A549 (cell line): ENCODE measurements at regions not wholly inside any gene's neighbourhood (a gene's known extent, or its start where the extent isn't known, plus 50 kb on each side); places are given as distances from the start of the nearest gene placed in this dataset.

Experiments
- CEBPB ChIP-seq, 2 experiments: fragments of >200 bp in 1 of 2; sonication (Bioruptor Twin) in 1 of 2; formaldehyde crosslinking in 1 of 2; IDR thresholded peaks; 2 replicates each; pipeline ENCODE4 v1.6.1; 2012 to 2016
- CTCF ChIP-seq: fragments of >200 bp; sonication (Bioruptor Twin); formaldehyde crosslinking; IDR thresholded peaks from 3 replicates; pipeline ENCODE4 v1.5.1; 2016
- EP300 ChIP-seq, 2 experiments: fragments of >200 bp; sonication (Bioruptor Twin); formaldehyde crosslinking; IDR thresholded peaks; 2 replicates in 1 of 2; 3 replicates in 1 of 2; pipeline ENCODE4 v1.6.1; 2016 to 2017
- GATA3 ChIP-seq: IDR thresholded peaks from 2 replicates; pipeline ENCODE4 v1.6.1; 2012; ENCODE audit warnings: borderline replicate concordance
- HOXB5 ChIP-seq: fragments of 250-450 bp; sonication (Bioruptor Pico); IDR thresholded peaks from 2 replicates; pipeline ENCODE4 v1.5.0; 2020; ENCODE audit warnings: mild to moderate bottlenecking, moderate library complexity
- JUN ChIP-seq, 2 experiments: fragments of >200 bp; sonication (Bioruptor Twin); formaldehyde crosslinking; IDR thresholded peaks; 2 replicates in 1 of 2; 3 replicates in 1 of 2; pipeline ENCODE4 v1.6.1; 2016 to 2017
- PHF8 ChIP-seq: fragments of 200-600 bp; sonication (generic); IDR thresholded peaks from 2 replicates; pipeline ENCODE4 v1.6.1; 2016; ENCODE audit warnings: low read depth, mild to moderate bottlenecking, antibody characterized with exemption, moderate library complexity, borderline replicate concordance
- POLR2A ChIP-seq: IDR thresholded peaks from 2 replicates; pipeline ENCODE4 v1.6.1; 2012; ENCODE audit warnings: mild to moderate bottlenecking, low read length
- SREBF2 ChIP-seq: fragments of 450-650 bp; IDR thresholded peaks from 2 replicates; pipeline ENCODE4 v1.6.1; 2014; ENCODE audit warnings: mild to moderate bottlenecking, moderate library complexity
- ZFP36 ChIP-seq: fragments of 450-650 bp; IDR thresholded peaks from 2 replicates; pipeline ENCODE4 v1.6.1; 2014; ENCODE audit warnings: borderline replicate concordance; ENCODE audit not compliant: partially characterized antibody
- TF ChIP-seq, protein P1 (sequence below): fragments of 200-600 bp; sonication (generic); IDR thresholded peaks from 2 replicates; pipeline ENCODE4 v1.6.1; 2016; ENCODE audit warnings: antibody characterized with exemption, mild to moderate bottlenecking, moderate library complexity
- TF ChIP-seq, protein P2 (sequence below): fragments of 250-450 bp; sonication (Bioruptor Pico); IDR thresholded peaks from 2 replicates; pipeline ENCODE4 v1.5.0; 2021; ENCODE audit warnings: mild to moderate bottlenecking, moderate library complexity, borderline replicate concordance

DNA sequence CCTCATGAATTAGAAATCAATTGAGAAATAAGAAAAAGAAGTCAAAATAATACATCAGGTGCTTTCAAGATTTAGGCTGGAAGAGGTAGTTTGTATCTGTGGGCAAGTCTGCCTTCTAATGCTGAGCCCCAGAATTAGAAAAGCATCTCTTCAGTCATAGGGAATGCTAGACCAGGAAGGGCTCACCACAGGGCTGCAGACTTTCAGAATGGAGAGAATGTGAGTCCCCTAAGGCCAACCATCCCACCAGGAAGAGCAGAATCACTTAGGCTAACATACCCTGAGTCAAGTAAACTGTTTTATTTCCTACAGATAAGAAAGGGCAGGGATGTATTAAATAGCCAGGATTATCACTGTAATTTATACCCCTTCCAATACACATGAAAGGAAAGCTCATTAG, 510.2 kb downstream of the RNF144B start:
- TF ChIP-seq CEBPB (IDR thresholded peaks at IDR 0.05): no peak
- no peak for TF ChIP-seq EP300 (IDR thresholded peaks at IDR 0.05)
- TF ChIP-seq CTCF: no peak
- no peak for TF ChIP-seq ZFP36
- TF ChIP-seq SREBF2: no peak
- TF ChIP-seq POLR2A: no peak
- no peak for TF ChIP-seq GATA3
- TF ChIP-seq, protein P1, sequence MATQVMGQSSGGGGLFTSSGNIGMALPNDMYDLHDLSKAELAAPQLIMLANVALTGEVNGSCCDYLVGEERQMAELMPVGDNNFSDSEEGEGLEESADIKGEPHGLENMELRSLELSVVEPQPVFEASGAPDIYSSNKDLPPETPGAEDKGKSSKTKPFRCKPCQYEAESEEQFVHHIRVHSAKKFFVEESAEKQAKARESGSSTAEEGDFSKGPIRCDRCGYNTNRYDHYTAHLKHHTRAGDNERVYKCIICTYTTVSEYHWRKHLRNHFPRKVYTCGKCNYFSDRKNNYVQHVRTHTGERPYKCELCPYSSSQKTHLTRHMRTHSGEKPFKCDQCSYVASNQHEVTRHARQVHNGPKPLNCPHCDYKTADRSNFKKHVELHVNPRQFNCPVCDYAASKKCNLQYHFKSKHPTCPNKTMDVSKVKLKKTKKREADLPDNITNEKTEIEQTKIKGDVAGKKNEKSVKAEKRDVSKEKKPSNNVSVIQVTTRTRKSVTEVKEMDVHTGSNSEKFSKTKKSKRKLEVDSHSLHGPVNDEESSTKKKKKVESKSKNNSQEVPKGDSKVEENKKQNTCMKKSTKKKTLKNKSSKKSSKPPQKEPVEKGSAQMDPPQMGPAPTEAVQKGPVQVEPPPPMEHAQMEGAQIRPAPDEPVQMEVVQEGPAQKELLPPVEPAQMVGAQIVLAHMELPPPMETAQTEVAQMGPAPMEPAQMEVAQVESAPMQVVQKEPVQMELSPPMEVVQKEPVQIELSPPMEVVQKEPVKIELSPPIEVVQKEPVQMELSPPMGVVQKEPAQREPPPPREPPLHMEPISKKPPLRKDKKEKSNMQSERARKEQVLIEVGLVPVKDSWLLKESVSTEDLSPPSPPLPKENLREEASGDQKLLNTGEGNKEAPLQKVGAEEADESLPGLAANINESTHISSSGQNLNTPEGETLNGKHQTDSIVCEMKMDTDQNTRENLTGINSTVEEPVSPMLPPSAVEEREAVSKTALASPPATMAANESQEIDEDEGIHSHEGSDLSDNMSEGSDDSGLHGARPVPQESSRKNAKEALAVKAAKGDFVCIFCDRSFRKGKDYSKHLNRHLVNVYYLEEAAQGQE: no peak
- TF ChIP-seq HOXB5 (CRISPR knock-in tag): no peak
- TF ChIP-seq PHF8: no peak
- no peak for TF ChIP-seq JUN (IDR thresholded peaks at IDR 0.05)
- TF ChIP-seq, protein P2, sequence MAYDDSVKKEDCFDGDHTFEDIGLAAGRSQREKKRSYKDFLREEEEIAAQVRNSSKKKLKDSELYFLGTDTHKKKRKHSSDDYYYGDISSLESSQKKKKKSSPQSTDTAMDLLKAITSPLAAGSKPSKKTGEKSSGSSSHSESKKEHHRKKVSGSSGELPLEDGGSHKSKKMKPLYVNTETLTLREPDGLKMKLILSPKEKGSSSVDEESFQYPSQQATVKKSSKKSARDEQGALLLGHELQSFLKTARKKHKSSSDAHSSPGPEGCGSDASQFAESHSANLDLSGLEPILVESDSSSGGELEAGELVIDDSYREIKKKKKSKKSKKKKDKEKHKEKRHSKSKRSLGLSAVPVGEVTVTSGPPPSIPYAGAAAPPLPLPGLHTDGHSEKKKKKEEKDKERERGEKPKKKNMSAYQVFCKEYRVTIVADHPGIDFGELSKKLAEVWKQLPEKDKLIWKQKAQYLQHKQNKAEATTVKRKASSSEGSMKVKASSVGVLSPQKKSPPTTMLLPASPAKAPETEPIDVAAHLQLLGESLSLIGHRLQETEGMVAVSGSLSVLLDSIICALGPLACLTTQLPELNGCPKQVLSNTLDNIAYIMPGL (CRISPR knock-in tag): no peak
